ENCODE measurements at regions not wholly inside any gene's neighbourhood (a gene's known extent, or its start where the extent isn't known, plus 50 kb on each side); places are given as distances from the start of the nearest gene placed in this dataset.
"Not testable (repeated sequence)": the region's sequence is repeated elsewhere in the genome, so short reads cannot be mapped to it uniquely, and the experiment has no call there.

GRCh38 chr4:160570271-160570670, 1467.4 kb downstream of the RAPGEF2 start:
- H3K36me3 ChIP-seq (ENCODE audit: control insufficient read depth in 1 of 2, insufficient read depth in 2 of 2, low read length in 2 of 2) = no peaks in the 10 kb centered on the region
- CTCF ChIA-PET = no interaction called here
- no peaks in the 10 kb centered on the region for H3K27me3 ChIP-seq (ENCODE audit: insufficient read depth, low read length)
- intact Hi-C loops (cut with micrococcal nuclease) = no loop called here
- POLR2A ChIA-PET = no interaction called here
- no peak overlapping the region for H3K9ac ChIP-seq (ENCODE audit: low read length)
- H3K9me3 ChIP-seq (ENCODE audit: control insufficient read depth in 1 of 2, insufficient read depth in 1 of 2, low read depth in 1 of 2, low read length in 2 of 2) = no peaks in the 10 kb centered on the region
- no peak overlapping the region for H3K4me2 ChIP-seq (ENCODE audit: low read length)
- RAD21 ChIA-PET (ENCODE audit: low non-redundant PET in 1 of 2, low total read pairs in 2 of 2, uncharacterized antibody in 2 of 2, unreplicated experiment in 2 of 2) = no interaction called here
- H3K4me1 ChIP-seq (ENCODE audit: control insufficient read depth in 1 of 2, insufficient read depth in 2 of 2, low read length in 2 of 2) = no peaks in the 10 kb centered on the region
- H3K9me2 ChIP-seq (ENCODE audit: insufficient read depth) = no peaks in the 10 kb centered on the region
- no peaks in the 10 kb centered on the region for H3K79me2 ChIP-seq (ENCODE audit: insufficient read depth, low read length)
- no peak for TF ChIP-seq EGR1 (IDR thresholded peaks at IDR 0.05; ENCODE audit: low read depth)
- TF ChIP-seq ZNF274 (IDR thresholded peaks at IDR 0.05; ENCODE audit: low read depth, low read length) = no peak
- TF ChIP-seq CBX3 (IDR thresholded peaks at IDR 0.05; ENCODE audit: low read depth) = no peak
- no peak for TF ChIP-seq RAD21 (IDR thresholded peaks at IDR 0.05; ENCODE audit: low read depth)
- no peak for TF ChIP-seq ZFX (IDR thresholded peaks at IDR 0.05)
- TF ChIP-seq EZH2 (IDR thresholded peaks at IDR 0.05) = no peak
- TF ChIP-seq POLR2A (IDR thresholded peaks at IDR 0.05; ENCODE audit: borderline replicate concordance, extremely low read depth, insufficient read depth, insufficient read length) = no peak
- TF ChIP-seq JUND (IDR thresholded peaks at IDR 0.05) = no peak
- no peak for TF ChIP-seq YY1 (IDR thresholded peaks at IDR 0.05; ENCODE audit: extremely low read depth, insufficient replicate concordance, low read depth, low read length)
- TF ChIP-seq REST (IDR thresholded peaks at IDR 0.05; ENCODE audit: low read depth) = no peak
- no peak for TF ChIP-seq FOSL1 (IDR thresholded peaks at IDR 0.05; ENCODE audit: low read depth)
- no peak for TF ChIP-seq POLR2AphosphoS5 (IDR thresholded peaks at IDR 0.05; ENCODE audit: low read depth, low read length)
- no peak for TF ChIP-seq SRF (IDR thresholded peaks at IDR 0.05; ENCODE audit: low read depth)
- TF ChIP-seq SP1 (IDR thresholded peaks at IDR 0.05; ENCODE audit: low read depth) = no peak
- TF ChIP-seq CTCF (IDR thresholded peaks at IDR 0.05 in 2 of 3, conservative IDR thresholded peaks at IDR 0.05 in 1 of 3; ENCODE audit: borderline replicate concordance in 1 of 3, insufficient read depth in 1 of 3, low read depth in 2 of 3, low read length in 2 of 3) = no peak
- TF ChIP-seq TCF7L2 (IDR thresholded peaks at IDR 0.05; ENCODE audit: borderline replicate concordance, extremely low read depth, insufficient read depth, insufficient read length) = no peak
- TF ChIP-seq SIN3A (IDR thresholded peaks at IDR 0.05; ENCODE audit: low read depth) = no peak
- H2AFZ ChIP-seq (ENCODE audit: low read depth, low read length, poor library complexity, severe bottlenecking) = no peak overlapping the region
- ATAC-seq (no peak), DNase-seq (ENCODE audit: low read depth, low spot score) (no peak)
- H3K4me3 ChIP-seq (replicated peaks in 1 of 2; ENCODE audit: low read depth in 1 of 2, low read length in 2 of 2) = no peak overlapping the region
- no peaks in the 10 kb centered on the region for H4K20me1 ChIP-seq (ENCODE audit: insufficient read depth)
- no peak overlapping the region for H3K27ac ChIP-seq (ENCODE audit: low read depth, low read length)
- BruUV-seq (replicated peaks) = no TSS peak

- H3K4me2 ChIP-seq (ENCODE audit: low read length); BruUV-seq (replicated peaks); H2AFZ ChIP-seq (ENCODE audit: low read depth, low read length, poor library complexity, severe bottlenecking); H3K9ac ChIP-seq (ENCODE audit: low read length); DNase-seq (ENCODE audit: low read depth, low spot score); H3K9me3 ChIP-seq (ENCODE audit: control insufficient read depth in 1 of 2, insufficient read depth in 1 of 2, low read depth in 1 of 2, low read length in 2 of 2); H3K4me3 ChIP-seq (replicated peaks in 1 of 2; ENCODE audit: low read depth in 1 of 2, low read length in 2 of 2); CTCF ChIA-PET; H3K9me2 ChIP-seq (ENCODE audit: insufficient read depth); H4K20me1 ChIP-seq (ENCODE audit: insufficient read depth); RAD21 ChIA-PET (ENCODE audit: low non-redundant PET in 1 of 2, low total read pairs in 2 of 2, uncharacterized antibody in 2 of 2, unreplicated experiment in 2 of 2); H3K36me3 ChIP-seq (ENCODE audit: control insufficient read depth in 1 of 2, insufficient read depth in 2 of 2, low read length in 2 of 2); H3K27ac ChIP-seq (ENCODE audit: low read depth, low read length); H3K4me1 ChIP-seq (ENCODE audit: control insufficient read depth in 1 of 2, insufficient read depth in 2 of 2, low read length in 2 of 2); intact Hi-C loops (cut with micrococcal nuclease); H3K27me3 ChIP-seq (ENCODE audit: insufficient read depth, low read length); ATAC-seq; POLR2A ChIA-PET; H3K79me2 ChIP-seq (ENCODE audit: insufficient read depth, low read length): not testable (repeated sequence)
Measured at GRCh38 chr4:160574272-160574671, 1471.4 kb downstream of the RAPGEF2 start.

Data from HCT116 (cell line).